ENCODE measurements at regions not wholly inside any gene's neighbourhood (a gene's known extent, or its start where the extent isn't known, plus 50 kb on each side); places are given as distances from the start of the nearest gene placed in this dataset.

GRCh38 chr5:166788050-166788449 lies 1503.4 kb upstream of the WWC1 start (continued):
- TF ChIP-seq TRAFD1 (CRISPR knock-in tag; IDR thresholded peaks at IDR 0.05; ENCODE audit: borderline replicate concordance) (no peak), IRF2 (CRISPR knock-in tag; IDR thresholded peaks at IDR 0.05) (no peak), SNRNP70 (IDR thresholded peaks at IDR 0.05; ENCODE audit: low read depth, low read length) (no peak)

GRCh38 chr5:166795756-166796155 lies 1495.7 kb upstream of the WWC1 start:
- WGBS (ENCODE audit: low lambda C conversion rate): 0% methylated on average over 3 of the region's 3 CpGs
- DNase-seq (ENCODE audit: low spot score): no peak
- no TSS peak for BruUV-seq (replicated peaks)
- no peak overlapping the region for H3K4me2 ChIP-seq (ENCODE audit: low read depth, low read length)
- H2AFZ ChIP-seq (ENCODE audit: low read length): no peak overlapping the region
- intact Hi-C loops (cut with micrococcal nuclease; ENCODE audit: unreplicated experiment): no loop called here
- H3K4me1 ChIP-seq (ENCODE audit: insufficient read depth, low read length): no peaks in the 10 kb centered on the region
- TF ChIP-seq FOXC1 (CRISPR knock-in tag; IDR thresholded peaks at IDR 0.05; ENCODE audit: borderline replicate concordance): no peak
- TF ChIP-seq CCAR2 (optimal IDR thresholded peaks at IDR 0.05; ENCODE audit: low read depth, low read length): no peak
- no peak for TF ChIP-seq ZNF383 (CRISPR knock-in tag; IDR thresholded peaks at IDR 0.05; ENCODE audit: borderline replicate concordance)
- no peak for TF ChIP-seq CREB1 (IDR thresholded peaks at IDR 0.05)
- no peak for TF ChIP-seq CREB1 (CRISPR knock-in tag; IDR thresholded peaks at IDR 0.05)
- TF ChIP-seq NR2C2 (CRISPR knock-in tag; IDR thresholded peaks at IDR 0.05; ENCODE audit: borderline replicate concordance): no peak
- TF ChIP-seq, protein P1, sequence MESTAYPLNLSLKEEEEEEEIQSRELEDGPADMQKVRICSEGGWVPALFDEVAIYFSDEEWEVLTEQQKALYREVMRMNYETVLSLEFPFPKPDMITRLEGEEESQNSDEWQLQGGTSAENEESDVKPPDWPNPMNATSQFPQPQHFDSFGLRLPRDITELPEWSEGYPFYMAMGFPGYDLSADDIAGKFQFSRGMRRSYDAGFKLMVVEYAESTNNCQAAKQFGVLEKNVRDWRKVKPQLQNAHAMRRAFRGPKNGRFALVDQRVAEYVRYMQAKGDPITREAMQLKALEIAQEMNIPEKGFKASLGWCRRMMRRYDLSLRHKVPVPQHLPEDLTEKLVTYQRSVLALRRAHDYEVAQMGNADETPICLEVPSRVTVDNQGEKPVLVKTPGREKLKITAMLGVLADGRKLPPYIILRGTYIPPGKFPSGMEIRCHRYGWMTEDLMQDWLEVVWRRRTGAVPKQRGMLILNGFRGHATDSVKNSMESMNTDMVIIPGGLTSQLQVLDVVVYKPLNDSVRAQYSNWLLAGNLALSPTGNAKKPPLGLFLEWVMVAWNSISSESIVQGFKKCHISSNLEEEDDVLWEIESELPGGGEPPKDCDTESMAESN (CRISPR knock-in tag; conservative IDR thresholded peaks at IDR 0.05): no peak
- TF ChIP-seq TRIM22 (IDR thresholded peaks at IDR 0.05): no peak
- no peak for TF ChIP-seq MED13 (CRISPR knock-in tag; IDR thresholded peaks at IDR 0.05)
- no peak for TF ChIP-seq SMAD9 (CRISPR knock-in tag; IDR thresholded peaks at IDR 0.05)
- no peak for TF ChIP-seq ZNF83 (CRISPR knock-in tag; IDR thresholded peaks at IDR 0.05; ENCODE audit: borderline replicate concordance)
- no peak for TF ChIP-seq ZNF205 (CRISPR knock-in tag; IDR thresholded peaks at IDR 0.05)
- H4K20me1 ChIP-seq (ENCODE audit: insufficient read depth, low read length): no peaks in the 10 kb centered on the region
- no peaks in the 10 kb centered on the region for H3K27me3 ChIP-seq (ENCODE audit: control insufficient read depth in 1 of 2, insufficient read depth in 2 of 2, low read length in 2 of 2)
- POLR2A ChIA-PET: no interaction called here
- CTCF ChIA-PET (ENCODE audit: low intra/inter-chr PET ratio, low total read pairs): no interaction called here
- no peak overlapping the region for H3K4me3 ChIP-seq (replicated peaks in 1 of 3; ENCODE audit: insufficient read depth in 1 of 3, low read depth in 2 of 3, low read length in 3 of 3)
- no peak overlapping the region for H3K9ac ChIP-seq (ENCODE audit: insufficient read depth, low read depth, low read length)
- in situ Hi-C loops (cut with HindIII; ENCODE audit: extremely low pct_ligation_motif_present, low pct_unique_long_range_greater_than_20kb): no loop called here
- peaks cover 74% of the 10 kb centered on the region for H3K9me3 ChIP-seq (ENCODE audit: low read length)
- H3K36me3 ChIP-seq (replicated peaks in 1 of 2; ENCODE audit: control insufficient read depth in 1 of 2, insufficient read depth in 2 of 2, low read length in 2 of 2): no peaks in the 10 kb centered on the region
- FAIRE-seq: no peak
- no peak overlapping the region for H3K27ac ChIP-seq (ENCODE audit: extremely low read length, insufficient read depth, low read length)
- ATAC-seq: no peak
- H3K79me2 ChIP-seq (ENCODE audit: insufficient read depth, low read length): no peaks in the 10 kb centered on the region
